HEK293T (cell line): ENCODE measurements at regions not wholly inside any gene's neighbourhood (a gene's known extent, or its start where the extent isn't known, plus 50 kb on each side); places are given as distances from the start of the nearest gene placed in this dataset.
"Not testable (repeated sequence)": the region's sequence is repeated elsewhere in the genome, so short reads cannot be mapped to it uniquely, and the experiment has no call there.

Source experiments
- CTCF ChIA-PET: fragments of 350-600 bp; formaldehyde crosslinking; extraction: SDS; loops from one replicate; lab custom pipeline; 2021; ENCODE audit warnings: antibody characterized with exemption, inconsistent platforms; lab: Yijun Ruan, JAX
- POLR2A ChIA-PET: fragments of 350-600 bp; formaldehyde crosslinking; extraction: SDS; loops from one replicate; lab custom pipeline; 2020; ENCODE audit warnings: antibody characterized with exemption, inconsistent platforms; lab: Yijun Ruan, JAX
- DNase-seq: peaks from one replicate; pipeline ENCODE4 v3.0.0; 2012; ENCODE audit warnings: mixed read lengths; ENCODE audit errors: extremely low spot score
- ARNT ChIP-seq: fragments of 450-650 bp; IDR thresholded peaks from 2 replicates; pipeline ENCODE4 v1.6.1; 2017; ENCODE audit warnings: mild to moderate bottlenecking
- BHLHE40 ChIP-seq: fragments of 450-650 bp; IDR thresholded peaks from 2 replicates; pipeline ENCODE4 v1.6.1; 2016; ENCODE audit warnings: mild to moderate bottlenecking, moderate library complexity, borderline replicate concordance
- CTBP1 ChIP-seq: fragments of 450-650 bp; IDR thresholded peaks from 2 replicates; pipeline ENCODE4 v1.6.1; 2016; ENCODE audit warnings: borderline replicate concordance
- ELF4 ChIP-seq: fragments of 450-650 bp; IDR thresholded peaks from 2 replicates; pipeline ENCODE4 v1.6.1; 2017; ENCODE audit warnings: antibody characterized with exemption
- FOXA1 ChIP-seq: fragments of 450-650 bp; IDR thresholded peaks from 2 replicates; pipeline ENCODE4 v1.6.1; 2016; ENCODE audit warnings: mild to moderate bottlenecking
- FOXK2 ChIP-seq: fragments of 450-650 bp; IDR thresholded peaks from 2 replicates; pipeline ENCODE4 v1.6.1; 2016; ENCODE audit warnings: mild to moderate bottlenecking
- FOXM1 ChIP-seq: fragments of 450-650 bp; IDR thresholded peaks from 2 replicates; pipeline ENCODE4 v1.6.1; 2017; ENCODE audit warnings: mild to moderate bottlenecking, borderline replicate concordance
- HDGF ChIP-seq: fragments of 450-650 bp; IDR thresholded peaks from 2 replicates; pipeline ENCODE4 v1.6.1; 2017; ENCODE audit warnings: antibody characterized with exemption, borderline replicate concordance
- L3MBTL2 ChIP-seq: fragments of 450-650 bp; conservative IDR thresholded peaks from 2 replicates; pipeline ENCODE4 v1.6.1; 2016; ENCODE audit warnings: mild to moderate bottlenecking
- LEF1 ChIP-seq: fragments of 450-650 bp; IDR thresholded peaks from 2 replicates; pipeline ENCODE4 v1.6.1; 2017; ENCODE audit warnings: mild to moderate bottlenecking, borderline replicate concordance
- NFRKB ChIP-seq: fragments of 450-650 bp; IDR thresholded peaks from 2 replicates; pipeline ENCODE4 v1.6.1; 2016; ENCODE audit warnings: mild to moderate bottlenecking, moderate library complexity
- SP1 ChIP-seq: fragments of 450-650 bp; IDR thresholded peaks from 2 replicates; pipeline ENCODE4 v1.6.1; 2017
- SUZ12 ChIP-seq: fragments of 450-650 bp; IDR thresholded peaks from 2 replicates; pipeline ENCODE4 v1.6.1; 2016; ENCODE audit warnings: mild to moderate bottlenecking
- TARDBP ChIP-seq: fragments of 450-650 bp; IDR thresholded peaks from 2 replicates; pipeline ENCODE4 v1.6.1; 2016
- ZNF384 ChIP-seq: fragments of 450-650 bp; IDR thresholded peaks from 2 replicates; pipeline ENCODE4 v1.6.1; 2016
- TF ChIP-seq, protein P1 (sequence below): fragments of 450-650 bp; IDR thresholded peaks from 2 replicates; pipeline ENCODE4 v1.6.1; 2016

DNA sequence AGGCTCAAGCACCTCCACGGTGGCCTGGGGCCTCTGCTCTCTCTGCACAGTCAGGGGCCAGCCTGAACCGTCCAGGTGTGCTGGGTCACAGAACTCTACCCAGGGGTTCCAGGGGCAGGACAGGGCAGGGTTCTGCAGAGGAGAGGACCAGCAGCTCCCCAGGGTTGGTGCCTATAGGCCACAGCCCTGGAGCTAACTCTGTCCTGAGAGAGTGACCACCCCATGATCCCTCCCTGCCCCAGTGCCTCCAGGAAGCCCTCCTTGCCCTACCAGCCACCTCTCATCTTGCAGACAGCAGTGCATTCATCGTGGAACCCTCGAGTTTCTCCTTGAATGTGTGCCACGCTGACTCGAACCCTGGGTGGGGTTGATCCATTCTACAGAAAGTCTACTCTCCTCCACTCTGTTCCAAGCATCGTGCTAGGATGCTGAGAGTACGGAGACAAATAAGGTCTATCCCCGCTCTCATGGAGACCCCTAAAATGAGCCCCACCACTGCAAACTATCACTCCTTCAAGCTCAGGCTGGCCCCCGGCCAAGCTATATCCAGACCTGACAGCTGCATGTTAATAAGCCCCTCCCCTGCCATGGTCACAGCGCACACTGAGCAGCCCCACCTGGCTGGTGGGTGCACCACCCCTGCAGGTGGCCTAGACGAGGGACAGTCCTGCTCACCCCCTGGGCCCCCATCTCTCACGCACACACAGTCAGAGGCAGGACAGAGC, 138.1 kb upstream of the FOXD4L5 start:
- POLR2A ChIA-PET, CTCF ChIA-PET, DNase-seq: not testable (repeated sequence)

DNA sequence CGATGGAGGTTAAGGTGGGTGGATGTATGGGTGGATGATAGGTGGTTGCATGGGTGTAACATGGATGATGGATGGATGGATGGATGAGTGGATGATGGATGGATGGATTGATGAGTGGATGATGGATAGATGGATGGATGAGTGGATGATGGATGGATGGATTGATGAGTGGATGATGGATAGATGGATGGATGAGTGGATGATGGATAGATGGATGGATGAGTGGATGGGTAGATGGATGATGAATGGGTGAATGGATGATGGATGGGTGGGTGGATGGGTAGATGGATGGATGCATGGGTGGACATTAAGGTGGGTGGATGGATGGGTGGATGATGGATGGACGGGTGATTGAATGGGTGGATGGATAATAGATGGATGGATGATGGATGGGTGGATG, 136.5 kb upstream of the FOXD4L5 start:
- DNase-seq, POLR2A ChIA-PET, CTCF ChIA-PET: not testable (repeated sequence)

DNA sequence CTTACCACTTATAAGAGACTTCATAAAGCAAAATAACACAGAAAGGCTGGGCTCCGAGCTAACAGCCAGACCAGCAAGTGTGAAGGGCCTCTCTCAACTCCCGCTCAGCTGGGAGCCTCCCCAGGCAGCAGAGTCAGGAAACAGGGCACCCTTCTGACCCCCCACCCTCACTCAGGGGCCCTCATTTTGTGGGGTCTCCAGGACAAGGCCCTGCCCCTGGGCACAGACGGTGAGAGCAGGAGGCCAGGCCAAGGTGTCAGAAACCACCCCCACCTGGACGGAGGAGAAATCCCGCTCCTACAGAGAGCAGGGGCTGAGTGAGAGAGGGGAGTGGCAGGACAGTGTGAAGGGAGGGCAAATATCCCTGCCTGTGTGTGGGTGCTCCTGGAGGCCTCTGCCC, 135.8 kb upstream of the FOXD4L5 start:
- ChIA-PET CTCF (no interaction called here), POLR2A (no interaction called here)
- TF ChIP-seq FOXK2 (no peak), HDGF (no peak), BHLHE40 (no peak), LEF1 (no peak), SP1 (no peak), CTBP1 (no peak), ZNF384 (no peak), ARNT (no peak), TARDBP (no peak), NFRKB (no peak), L3MBTL2 (no peak), ELF4 (no peak), SUZ12 (no peak), FOXA1 (no peak), FOXM1 (no peak)
- TF ChIP-seq, protein P1, sequence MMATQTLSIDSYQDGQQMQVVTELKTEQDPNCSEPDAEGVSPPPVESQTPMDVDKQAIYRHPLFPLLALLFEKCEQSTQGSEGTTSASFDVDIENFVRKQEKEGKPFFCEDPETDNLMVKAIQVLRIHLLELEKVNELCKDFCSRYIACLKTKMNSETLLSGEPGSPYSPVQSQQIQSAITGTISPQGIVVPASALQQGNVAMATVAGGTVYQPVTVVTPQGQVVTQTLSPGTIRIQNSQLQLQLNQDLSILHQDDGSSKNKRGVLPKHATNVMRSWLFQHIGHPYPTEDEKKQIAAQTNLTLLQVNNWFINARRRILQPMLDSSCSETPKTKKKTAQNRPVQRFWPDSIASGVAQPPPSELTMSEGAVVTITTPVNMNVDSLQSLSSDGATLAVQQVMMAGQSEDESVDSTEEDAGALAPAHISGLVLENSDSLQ = no peak
- no peak for DNase-seq

DNA sequence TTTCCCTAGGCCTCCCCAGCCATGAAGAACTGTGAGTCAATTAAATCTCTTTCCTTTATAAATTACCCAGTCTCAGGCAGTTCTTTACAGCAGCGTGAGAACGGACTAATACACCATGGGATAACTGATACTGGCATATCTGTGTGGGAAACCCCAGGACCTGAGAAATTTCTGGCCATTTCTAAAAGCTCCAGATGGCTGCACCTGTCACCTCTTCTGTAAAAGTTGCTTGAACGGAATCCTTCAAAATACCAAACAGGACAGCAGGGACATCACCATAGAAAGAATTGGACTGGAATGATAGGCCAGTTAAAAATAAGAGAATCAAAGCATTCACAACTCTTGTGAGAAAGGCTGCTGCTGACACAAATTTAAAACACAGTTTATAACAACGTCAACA, 134.0 kb upstream of the FOXD4L5 start:
- POLR2A ChIA-PET, CTCF ChIA-PET, DNase-seq: not testable (repeated sequence)

DNA sequence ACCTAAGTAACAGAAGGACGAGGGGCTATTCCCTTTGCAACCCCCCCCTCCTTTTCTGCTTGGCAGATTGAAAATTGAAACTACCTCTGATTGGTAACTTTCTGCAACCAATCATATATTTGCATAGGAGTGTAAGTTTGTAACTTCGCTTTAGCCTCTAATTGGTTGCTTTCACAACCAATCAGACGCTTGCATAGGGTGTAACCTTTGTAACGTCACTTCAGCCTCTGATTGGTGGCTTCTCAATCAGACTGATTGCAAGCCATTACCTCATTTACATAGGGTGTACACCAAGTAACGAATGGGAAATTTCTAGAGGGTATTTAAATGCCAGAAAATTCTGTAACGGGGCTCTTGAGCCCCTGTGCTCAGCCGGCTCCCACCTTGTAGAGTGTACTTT, 131.9 kb upstream of the FOXD4L5 start:
- CTCF ChIA-PET, DNase-seq, POLR2A ChIA-PET: not testable (repeated sequence)

DNA sequence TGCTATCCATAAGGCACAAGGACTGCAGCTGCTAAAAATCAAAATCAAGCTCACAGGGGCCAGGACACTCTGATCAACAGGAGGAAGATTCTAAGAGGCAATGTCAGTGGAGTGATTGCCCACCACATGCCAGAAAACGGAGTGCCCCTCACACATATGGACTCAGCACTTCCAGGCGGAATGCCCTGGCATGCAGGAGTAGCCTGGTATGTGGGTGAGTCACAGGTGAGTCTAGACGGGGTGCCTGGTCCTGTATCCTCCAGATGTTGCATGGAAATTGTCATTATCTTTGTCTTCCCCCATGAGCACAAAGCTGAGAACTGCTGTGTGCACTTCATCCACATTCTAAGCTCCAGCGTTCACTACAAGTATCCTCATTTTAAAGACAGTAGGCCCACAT, 129.2 kb upstream of the FOXD4L5 start:
- CTCF ChIA-PET = not testable (repeated sequence)

DNA sequence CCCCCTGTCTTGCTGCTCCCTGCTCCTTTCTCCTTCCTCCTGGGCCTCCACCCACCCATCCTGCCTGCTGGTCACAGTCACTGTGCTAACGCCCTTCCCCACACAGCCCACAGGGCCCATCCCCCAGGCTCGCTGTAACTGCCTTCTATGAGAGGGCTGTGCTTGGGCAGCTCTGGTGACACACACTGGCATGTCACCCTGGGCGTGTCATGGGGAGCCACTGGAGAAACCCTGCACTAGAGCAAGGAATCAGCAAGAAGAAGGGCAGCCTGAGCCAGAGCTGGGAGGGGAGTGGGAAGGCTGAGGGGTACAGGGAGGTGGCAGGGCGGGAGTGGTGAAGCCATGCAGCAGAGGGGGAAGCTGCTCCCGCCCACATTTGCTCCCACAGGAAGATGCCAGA, 128.4 kb upstream of the FOXD4L5 start:
- DNase-seq, CTCF ChIA-PET, POLR2A ChIA-PET: not testable (repeated sequence)

More for the DNA sequence above, 129.2 kb upstream of the FOXD4L5 start:
- DNase-seq, POLR2A ChIA-PET: not testable (repeated sequence)

DNA sequence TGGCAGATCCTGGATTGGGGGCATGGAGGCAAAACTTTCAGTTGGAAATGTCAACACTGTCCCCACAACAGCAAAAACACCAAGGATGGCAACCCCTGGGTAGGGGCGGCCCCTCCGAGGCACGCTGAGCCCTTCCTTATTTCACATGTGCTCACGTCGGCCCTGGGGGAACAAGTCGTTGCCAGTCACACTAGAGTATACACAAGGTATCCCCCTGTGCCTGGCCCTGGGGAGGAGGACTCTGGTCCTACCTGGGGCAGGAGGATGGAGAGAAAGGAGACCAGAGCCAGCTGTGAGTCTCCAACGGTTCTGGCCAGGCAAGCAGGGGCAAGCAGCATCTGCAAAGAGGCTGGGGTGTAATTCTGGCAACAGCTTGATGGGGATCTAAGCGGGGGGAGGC, 126.9 kb upstream of the FOXD4L5 start:
- TF ChIP-seq BHLHE40 (no peak), ARNT (no peak), LEF1 (no peak)
- no peak for DNase-seq
- ChIA-PET CTCF (no interaction called here), POLR2A (no interaction called here)

DNA sequence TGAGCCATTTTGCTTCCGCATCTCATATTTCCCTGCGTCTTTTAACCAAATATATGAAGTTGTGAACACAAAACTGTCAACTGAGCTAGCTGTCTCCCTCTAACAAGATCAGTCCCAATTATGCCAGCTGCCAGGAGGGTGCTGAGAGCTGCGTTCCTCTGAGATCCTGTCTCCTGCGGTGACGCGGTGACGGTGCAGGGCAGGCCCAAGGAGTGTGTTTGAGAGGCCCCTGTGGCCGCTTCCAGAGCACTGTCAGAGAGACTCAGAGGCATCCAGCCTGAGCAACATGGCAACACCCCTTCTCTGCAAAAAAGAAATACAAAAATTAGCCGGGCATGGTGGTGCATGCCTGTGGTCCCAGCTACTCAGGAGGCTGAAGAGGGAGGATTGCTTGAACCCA, 126.3 kb upstream of the FOXD4L5 start:
- POLR2A ChIA-PET = no interaction called here
- no peak for DNase-seq
- TF ChIP-seq, protein P1 = no peak
- no peak for TF ChIP-seq BHLHE40
- no peak for TF ChIP-seq ZNF384
- TF ChIP-seq FOXA1 = no peak
- no peak for TF ChIP-seq HDGF
- TF ChIP-seq LEF1 = no peak
- no peak for TF ChIP-seq CTBP1
- no peak for TF ChIP-seq NFRKB
- no peak for TF ChIP-seq ELF4
- TF ChIP-seq FOXM1 = no peak
- TF ChIP-seq L3MBTL2 = no peak
- no peak for TF ChIP-seq SUZ12
- TF ChIP-seq FOXK2 = no peak
- no peak for TF ChIP-seq TARDBP
- TF ChIP-seq ARNT = no peak
- CTCF ChIA-PET = no interaction called here
